ENCODE measurements at regions not wholly inside any gene's neighbourhood (a gene's known extent, or its start where the extent isn't known, plus 50 kb on each side); places are given as distances from the start of the nearest gene placed in this dataset.

- Histone ChIP-seq H3K4me3 (ENCODE audit: low read depth, low read length) (no peak overlapping the region), H3K27me3 (ENCODE audit: control insufficient read depth, insufficient read depth, low read length) (no peaks in the 10 kb centered on the region), H3K36me3 (ENCODE audit: control insufficient read depth, insufficient read depth, low read length) (no peaks in the 10 kb centered on the region)
- ChIA-PET POLR2A (no interaction called here), CTCF (interaction anchor here (0.6 to 1.5 kb wide), 3 partner anchors 11 to 89 kb away, joined by 3 read pairs; partner anchors contain the start of gene CCDC71L)
- DNase-seq (ENCODE audit: low read depth), result no peak
- no peak for TF ChIP-seq CTCF (IDR thresholded peaks at IDR 0.05; ENCODE audit: insufficient read depth, low read depth, low read length)
These were observed 60.2 kb downstream of the CCDC71L start for GRCh38 chr7:106600569-106601373.

- ChIA-PET POLR2A (no interaction called here), CTCF (interaction anchor here (1.8 kb wide), 1 partner anchor 10 kb away, joined by 6 read pairs; no protein-coding TSS in a partner anchor)
- no peak for TF ChIP-seq CTCF (IDR thresholded peaks at IDR 0.05; ENCODE audit: insufficient read depth, low read depth, low read length)
- H3K36me3 ChIP-seq (ENCODE audit: control insufficient read depth, insufficient read depth, low read length), result no peaks in the 10 kb centered on the region
- no peak overlapping the region for H3K4me3 ChIP-seq (ENCODE audit: low read depth, low read length)
- H3K27me3 ChIP-seq (ENCODE audit: control insufficient read depth, insufficient read depth, low read length), result no peaks in the 10 kb centered on the region
- DNase-seq (ENCODE audit: low read depth), result no peak
These were observed 61.6 kb downstream of the CCDC71L start for GRCh38 chr7:106599343-106599698.

GRCh38 chr7:106598663-106599342 lies 62.2 kb downstream of the CCDC71L start:
- Histone ChIP-seq H3K27me3 (ENCODE audit: control insufficient read depth, insufficient read depth, low read length) (no peaks in the 10 kb centered on the region), H3K4me3 (ENCODE audit: low read depth, low read length) (peak overlapping the region; percentile 37), H3K36me3 (ENCODE audit: control insufficient read depth, insufficient read depth, low read length) (no peaks in the 10 kb centered on the region)
- ChIA-PET POLR2A (interaction anchor here (0.6 kb wide), 1 partner anchor 505 kb away, joined by 3 read pairs; no protein-coding TSS in a partner anchor), CTCF (interaction anchor here (0.8 to 1.8 kb wide), 5 partner anchors 10 to 17 kb away, joined by 3 to 6 read pairs (median 3); no protein-coding TSS in a partner anchor)
- no peak for DNase-seq (ENCODE audit: low read depth)
- TF ChIP-seq CTCF (IDR thresholded peaks at IDR 0.05; ENCODE audit: insufficient read depth, low read depth, low read length), result no peak

- ChIA-PET POLR2A (interaction anchor here (0.6 kb wide), 1 partner anchor 504 kb away, joined by 3 read pairs; no protein-coding TSS in a partner anchor), CTCF (interaction anchor here (0.8 to 1.5 kb wide), 6 partner anchors 9 to 112 kb away, joined by 3 to 4 read pairs (median 3); no protein-coding TSS in a partner anchor)
- Histone ChIP-seq H3K4me3 (ENCODE audit: low read depth, low read length) (no peak overlapping the region), H3K36me3 (ENCODE audit: control insufficient read depth, insufficient read depth, low read length) (no peaks in the 10 kb centered on the region), H3K27me3 (ENCODE audit: control insufficient read depth, insufficient read depth, low read length) (no peaks in the 10 kb centered on the region)
- no peak for DNase-seq (ENCODE audit: low read depth)
- TF ChIP-seq CTCF (IDR thresholded peaks at IDR 0.05; ENCODE audit: insufficient read depth, low read depth, low read length), result no peak
These were observed 63.0 kb downstream of the CCDC71L start for GRCh38 chr7:106597751-106598546.
